HEK293 (cell line): ENCODE measurements at regions not wholly inside any gene's neighbourhood (a gene's known extent, or its start where the extent isn't known, plus 50 kb on each side); places are given as distances from the start of the nearest gene placed in this dataset.
"Not testable (repeated sequence)": the region's sequence is repeated elsewhere in the genome, so short reads cannot be mapped to it uniquely, and the experiment has no call there.

Experiments used
- CTCF ChIA-PET: fragments of 350-600 bp; formaldehyde crosslinking; extraction: SDS; loops from one replicate; lab custom pipeline; 2021; ENCODE audit warnings: antibody characterized with exemption; lab: Yijun Ruan, JAX
- POLR2A ChIA-PET: fragments of 300-600 bp; formaldehyde crosslinking; extraction: SDS; loops from one replicate; lab custom pipeline; 2020; ENCODE audit warnings: antibody characterized with exemption, inconsistent platforms; lab: Yijun Ruan, JAX
- H3K27ac ChIP-seq: fragments of 200-500 bp; sonication (Bioruptor generic); 2 replicates; pipeline ENCODE4 v1.5.1; 2014; ENCODE audit warnings: low read depth, low read length, control low read depth, inconsistent platforms; ENCODE audit errors: extremely low read depth
- H3K36me3 ChIP-seq, 2 experiments: fragments of 200-500 bp in 1 of 2; sonication (Bioruptor generic) in 1 of 2; 1 replicate in 1 of 2; 2 replicates in 1 of 2; pipeline ENCODE4 v1.5.1; 2014 to 2017; ENCODE audit warnings: inconsistent platforms in 2 of 2, low read length in 2 of 2; ENCODE audit not compliant: control insufficient read depth in 2 of 2, insufficient read depth in 1 of 2
- H3K4me1 ChIP-seq: fragments of 200-500 bp; sonication (Bioruptor generic); 2 replicates; pipeline ENCODE4 v1.5.1; 2014; ENCODE audit warnings: mild to moderate bottlenecking, low read length, inconsistent platforms; ENCODE audit not compliant: control insufficient read depth, insufficient read depth
- H3K4me3 ChIP-seq: 2 replicates; pipeline ENCODE4 v1.5.1; 2011; ENCODE audit warnings: low read depth, mild to moderate bottlenecking, control low read depth, low read length, moderate library complexity
- H3K9me3 ChIP-seq: fragments of 200-500 bp; sonication (Bioruptor generic); 2 replicates; pipeline ENCODE4 v1.5.1; 2014; ENCODE audit warnings: low read depth, low read length, inconsistent platforms; ENCODE audit not compliant: control insufficient read depth, insufficient read depth
- BCL11B ChIP-seq: fragments of 450-650 bp; formaldehyde crosslinking; IDR thresholded peaks from 2 replicates; pipeline ENCODE4 v1.5.1; 2016; ENCODE audit warnings: low read depth, missing biosample characterization, missing genetic modification characterization
- MEIS1 ChIP-seq: sonication (generic); formaldehyde crosslinking; IDR thresholded peaks from 2 replicates; pipeline ENCODE4 v1.8.1; 2022; ENCODE audit warnings: missing genetic modification reagents, mild to moderate bottlenecking, borderline replicate concordance
- YY1 ChIP-seq: fragments of 450-650 bp; formaldehyde crosslinking; IDR thresholded peaks from 2 replicates; pipeline ENCODE4 v1.5.1; 2018; ENCODE audit warnings: missing biosample characterization, missing genetic modification characterization
- ZBTB26 ChIP-seq: fragments of 450-650 bp; formaldehyde crosslinking; optimal IDR thresholded peaks from 2 replicates; pipeline ENCODE3; 2016; ENCODE audit warnings: missing biosample characterization, mild to moderate bottlenecking, missing genetic modification characterization
- ZNF148 ChIP-seq: fragments of 450-650 bp; formaldehyde crosslinking; IDR thresholded peaks from 2 replicates; pipeline ENCODE4 v1.5.0; 2017; ENCODE audit warnings: missing biosample characterization, missing genetic modification characterization, borderline replicate concordance
- ZNF280C ChIP-seq: fragments of 450-650 bp; formaldehyde crosslinking; IDR thresholded peaks from 2 replicates; pipeline ENCODE4 v1.5.1; 2016; ENCODE audit warnings: missing biosample characterization, missing genetic modification characterization
- ZNF366 ChIP-seq: fragments of 450-650 bp; formaldehyde crosslinking; conservative IDR thresholded peaks from 2 replicates; pipeline ENCODE4 v1.5.1; 2016; ENCODE audit warnings: missing biosample characterization, missing genetic modification characterization
- TF ChIP-seq, protein P1 (sequence below): fragments of 450-650 bp; formaldehyde crosslinking; IDR thresholded peaks from 2 replicates; pipeline ENCODE4 v1.5.1; 2017; ENCODE audit warnings: missing biosample characterization, missing genetic modification characterization
- TF ChIP-seq, protein P2 (sequence below): fragments of 450-650 bp; formaldehyde crosslinking; IDR thresholded peaks from 2 replicates; pipeline ENCODE4 v1.5.1; 2016; ENCODE audit warnings: missing biosample characterization, missing genetic modification characterization
- TF ChIP-seq, protein P3 (sequence below): fragments of 450-650 bp; formaldehyde crosslinking; conservative IDR thresholded peaks from 2 replicates; pipeline ENCODE4 v1.5.1; 2016; ENCODE audit warnings: low read depth, missing biosample characterization, missing genetic modification characterization

DNA sequence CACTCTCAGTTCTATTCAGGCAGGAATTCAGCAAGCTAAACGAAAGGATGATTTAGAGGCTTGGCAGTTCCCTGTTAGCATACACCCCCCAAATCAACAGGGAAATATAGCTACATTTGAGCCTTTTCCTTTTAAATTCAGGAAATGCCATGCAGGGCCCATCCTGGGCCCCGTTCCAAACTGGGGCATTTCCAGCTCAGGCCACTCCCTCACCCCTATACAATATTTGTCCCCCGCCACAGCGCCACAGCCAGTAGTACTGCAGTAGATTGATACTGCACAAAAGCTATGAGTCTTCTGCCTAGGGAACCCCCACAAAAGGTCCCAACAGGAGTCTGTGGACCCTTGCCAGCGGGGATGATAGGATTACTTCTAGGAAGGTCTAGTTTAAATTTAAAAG, 102.0 kb upstream of the MAPK10 start (continued):
- TF ChIP-seq ZNF148 (tag by site-specific recombination) (no peak), MEIS1 (CRISPR knock-in tag) (no peak), ZNF280C (tag by site-specific recombination) (no peak), YY1 (tag by site-specific recombination) (no peak)

- H3K27ac ChIP-seq: no peak overlapping the region
- H3K4me3 ChIP-seq: no peak overlapping the region
- TF ChIP-seq, protein P1, sequence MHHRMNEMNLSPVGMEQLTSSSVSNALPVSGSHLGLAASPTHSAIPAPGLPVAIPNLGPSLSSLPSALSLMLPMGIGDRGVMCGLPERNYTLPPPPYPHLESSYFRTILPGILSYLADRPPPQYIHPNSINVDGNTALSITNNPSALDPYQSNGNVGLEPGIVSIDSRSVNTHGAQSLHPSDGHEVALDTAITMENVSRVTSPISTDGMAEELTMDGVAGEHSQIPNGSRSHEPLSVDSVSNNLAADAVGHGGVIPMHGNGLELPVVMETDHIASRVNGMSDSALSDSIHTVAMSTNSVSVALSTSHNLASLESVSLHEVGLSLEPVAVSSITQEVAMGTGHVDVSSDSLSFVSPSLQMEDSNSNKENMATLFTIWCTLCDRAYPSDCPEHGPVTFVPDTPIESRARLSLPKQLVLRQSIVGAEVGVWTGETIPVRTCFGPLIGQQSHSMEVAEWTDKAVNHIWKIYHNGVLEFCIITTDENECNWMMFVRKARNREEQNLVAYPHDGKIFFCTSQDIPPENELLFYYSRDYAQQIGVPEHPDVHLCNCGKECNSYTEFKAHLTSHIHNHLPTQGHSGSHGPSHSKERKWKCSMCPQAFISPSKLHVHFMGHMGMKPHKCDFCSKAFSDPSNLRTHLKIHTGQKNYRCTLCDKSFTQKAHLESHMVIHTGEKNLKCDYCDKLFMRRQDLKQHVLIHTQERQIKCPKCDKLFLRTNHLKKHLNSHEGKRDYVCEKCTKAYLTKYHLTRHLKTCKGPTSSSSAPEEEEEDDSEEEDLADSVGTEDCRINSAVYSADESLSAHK (tag by site-specific recombination): no peak
- TF ChIP-seq, protein P2, sequence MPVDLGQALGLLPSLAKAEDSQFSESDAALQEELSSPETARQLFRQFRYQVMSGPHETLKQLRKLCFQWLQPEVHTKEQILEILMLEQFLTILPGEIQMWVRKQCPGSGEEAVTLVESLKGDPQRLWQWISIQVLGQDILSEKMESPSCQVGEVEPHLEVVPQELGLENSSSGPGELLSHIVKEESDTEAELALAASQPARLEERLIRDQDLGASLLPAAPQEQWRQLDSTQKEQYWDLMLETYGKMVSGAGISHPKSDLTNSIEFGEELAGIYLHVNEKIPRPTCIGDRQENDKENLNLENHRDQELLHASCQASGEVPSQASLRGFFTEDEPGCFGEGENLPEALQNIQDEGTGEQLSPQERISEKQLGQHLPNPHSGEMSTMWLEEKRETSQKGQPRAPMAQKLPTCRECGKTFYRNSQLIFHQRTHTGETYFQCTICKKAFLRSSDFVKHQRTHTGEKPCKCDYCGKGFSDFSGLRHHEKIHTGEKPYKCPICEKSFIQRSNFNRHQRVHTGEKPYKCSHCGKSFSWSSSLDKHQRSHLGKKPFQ: peak; percentile 79
- TF ChIP-seq BCL11B: no peak
- no peak for TF ChIP-seq ZNF366
- no peak for TF ChIP-seq ZBTB26
- TF ChIP-seq, protein P3, sequence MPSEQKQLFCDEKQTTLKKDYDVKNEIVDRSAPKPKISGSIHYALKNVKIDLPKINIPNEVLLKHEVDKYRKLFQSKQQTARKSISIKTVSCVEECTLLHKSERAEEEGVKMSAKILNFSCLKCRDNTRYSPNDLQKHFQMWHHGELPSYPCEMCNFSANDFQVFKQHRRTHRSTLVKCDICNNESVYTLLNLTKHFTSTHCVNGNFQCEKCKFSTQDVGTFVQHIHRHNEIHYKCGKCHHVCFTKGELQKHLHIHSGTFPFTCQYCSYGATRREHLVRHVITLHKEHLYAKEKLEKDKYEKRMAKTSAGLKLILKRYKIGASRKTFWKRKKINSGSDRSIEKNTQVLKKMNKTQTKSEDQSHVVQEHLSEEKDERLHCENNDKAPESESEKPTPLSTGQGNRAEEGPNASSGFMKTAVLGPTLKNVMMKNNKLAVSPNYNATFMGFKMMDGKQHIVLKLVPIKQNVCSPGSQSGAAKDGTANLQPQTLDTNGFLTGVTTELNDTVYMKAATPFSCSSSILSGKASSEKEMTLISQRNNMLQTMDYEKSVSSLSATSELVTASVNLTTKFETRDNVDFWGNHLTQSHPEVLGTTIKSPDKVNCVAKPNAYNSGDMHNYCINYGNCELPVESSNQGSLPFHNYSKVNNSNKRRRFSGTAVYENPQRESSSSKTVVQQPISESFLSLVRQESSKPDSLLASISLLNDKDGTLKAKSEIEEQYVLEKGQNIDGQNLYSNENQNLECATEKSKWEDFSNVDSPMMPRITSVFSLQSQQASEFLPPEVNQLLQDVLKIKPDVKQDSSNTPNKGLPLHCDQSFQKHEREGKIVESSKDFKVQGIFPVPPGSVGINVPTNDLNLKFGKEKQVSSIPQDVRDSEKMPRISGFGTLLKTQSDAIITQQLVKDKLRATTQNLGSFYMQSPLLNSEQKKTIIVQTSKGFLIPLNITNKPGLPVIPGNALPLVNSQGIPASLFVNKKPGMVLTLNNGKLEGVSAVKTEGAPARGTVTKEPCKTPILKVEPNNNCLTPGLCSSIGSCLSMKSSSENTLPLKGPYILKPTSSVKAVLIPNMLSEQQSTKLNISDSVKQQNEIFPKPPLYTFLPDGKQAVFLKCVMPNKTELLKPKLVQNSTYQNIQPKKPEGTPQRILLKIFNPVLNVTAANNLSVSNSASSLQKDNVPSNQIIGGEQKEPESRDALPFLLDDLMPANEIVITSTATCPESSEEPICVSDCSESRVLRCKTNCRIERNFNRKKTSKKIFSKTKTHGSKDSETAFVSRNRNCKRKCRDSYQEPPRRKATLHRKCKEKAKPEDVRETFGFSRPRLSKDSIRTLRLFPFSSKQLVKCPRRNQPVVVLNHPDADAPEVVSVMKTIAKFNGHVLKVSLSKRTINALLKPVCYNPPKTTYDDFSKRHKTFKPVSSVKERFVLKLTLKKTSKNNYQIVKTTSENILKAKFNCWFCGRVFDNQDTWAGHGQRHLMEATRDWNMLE (tag by site-specific recombination): no peak
- H3K36me3 ChIP-seq: no peaks in the 10 kb centered on the region
- POLR2A ChIA-PET: no interaction called here
- H3K9me3 ChIP-seq: no peaks in the 10 kb centered on the region
- CTCF ChIA-PET: interaction anchor here (1.9 kb wide), 1 partner anchor 24 kb away, joined by 4 read pairs; no protein-coding TSS in a partner anchor
- no peaks in the 10 kb centered on the region for H3K4me1 ChIP-seq
These were observed 112.6 kb upstream of the MAPK10 start for GRCh38 chr4:86472377-86473019.

GRCh38 chr4:86478151-86478550, 116.0 kb upstream of the PTPN13 start:
- H3K4me3 ChIP-seq, H3K4me1 ChIP-seq, CTCF ChIA-PET, POLR2A ChIA-PET, H3K36me3 ChIP-seq, H3K27ac ChIP-seq, H3K9me3 ChIP-seq: not testable (repeated sequence)
